ENCODE measurements at regions not wholly inside any gene's neighbourhood (a gene's known extent, or its start where the extent isn't known, plus 50 kb on each side); places are given as distances from the start of the nearest gene placed in this dataset.

DNA sequence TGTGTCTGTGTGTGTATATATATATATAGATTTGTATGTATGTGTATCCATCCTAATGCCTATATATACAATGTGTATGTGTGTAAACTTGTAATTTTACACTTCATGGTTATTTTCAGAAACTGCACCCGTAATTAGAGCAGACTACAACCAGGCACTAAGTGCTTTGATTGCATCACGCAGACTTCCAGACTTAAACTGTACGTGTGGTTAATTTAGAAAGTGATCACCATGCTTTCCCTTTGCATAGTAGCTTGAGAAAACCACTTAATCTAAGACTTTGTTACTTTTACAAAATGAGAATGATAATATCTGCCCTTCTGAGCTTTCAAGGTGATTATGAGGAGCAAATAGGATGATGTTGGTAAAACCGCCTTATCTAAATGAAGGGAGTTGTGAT lies 50.1 kb upstream of the E2F3 start:
- H2AFZ ChIP-seq: no peak overlapping the region
- TF ChIP-seq CTCF (IDR thresholded peaks at IDR 0.05): no peak
- no peaks in the 10 kb centered on the region for H3K9me3 ChIP-seq (ENCODE audit: control insufficient read depth, low read length)
- no peaks in the 10 kb centered on the region for H3K36me3 ChIP-seq (ENCODE audit: control insufficient read depth, insufficient read depth, low read length)
- no peak overlapping the region for H3K4me3 ChIP-seq (ENCODE audit: low read depth, low read length)
- H3K27me3 ChIP-seq (ENCODE audit: control insufficient read depth, insufficient read depth, low read length): no peaks in the 10 kb centered on the region
- no peaks in the 10 kb centered on the region for H3K4me1 ChIP-seq
- H3K9ac ChIP-seq: no peak overlapping the region
- no peaks in the 10 kb centered on the region for H3K79me2 ChIP-seq
- no peak overlapping the region for H3K27ac ChIP-seq
- H3K4me2 ChIP-seq (ENCODE audit: low read length): no peak overlapping the region

Data from parathyroid adenoma (tissue), 2 donors.